GM12872 (cell line): ENCODE measurements at regions not wholly inside any gene's neighbourhood (a gene's known extent, or its start where the extent isn't known, plus 50 kb on each side); places are given as distances from the start of the nearest gene placed in this dataset.

Source experiments
- CTCF ChIP-seq: IDR thresholded peaks from 3 replicates; pipeline ENCODE4 v1.5.1; 2011; ENCODE audit warnings: low read depth, mild to moderate bottlenecking, low read length, moderate library complexity; ENCODE audit not compliant: insufficient read depth

GRCh38 chr9:109953300-109953699 lies 173.3 kb downstream of the PALM2AKAP2 start:
- TF ChIP-seq CTCF: no peak

GRCh38 chr9:109953813-109954497 lies 174.0 kb downstream of the PALM2AKAP2 start:
- TF ChIP-seq CTCF: peak; percentile 36; the same call in 1 of the 3 replicates

GRCh38 chr9:109956717-109957440 lies 176.9 kb downstream of the PALM2AKAP2 start:
- TF ChIP-seq CTCF: no peak

- TF ChIP-seq CTCF: no peak
Observed at GRCh38 chr9:109959679-109960078, 179.7 kb downstream of the PALM2AKAP2 start.

GRCh38 chr9:109961626-109962025 lies 181.6 kb downstream of the PALM2AKAP2 start:
- TF ChIP-seq CTCF: no peak

GRCh38 chr9:109962215-109962614 lies 182.2 kb downstream of the PALM2AKAP2 start:
- TF ChIP-seq CTCF: no peak

- TF ChIP-seq CTCF: no peak
Observed at GRCh38 chr9:109963079-109963478, 183.1 kb downstream of the PALM2AKAP2 start.
